ENCODE measurements at regions not wholly inside any gene's neighbourhood (a gene's known extent, or its start where the extent isn't known, plus 50 kb on each side); places are given as distances from the start of the nearest gene placed in this dataset.

GRCh38 chr4:111628437-111628836 is 516.8 kb upstream of the FAM241A start:
- H3K4me3 ChIP-seq (ENCODE audit: low read depth, low read length): no peak overlapping the region
- H2AFZ ChIP-seq (ENCODE audit: low read length, unreplicated experiment): no peak overlapping the region
- peaks cover 5% of the 10 kb centered on the region for H3K4me1 ChIP-seq (ENCODE audit: control insufficient read depth, insufficient read depth, low read length, unreplicated experiment)
- H3K27me3 ChIP-seq (ENCODE audit: insufficient read depth, low read length): peaks cover 4% of the 10 kb centered on the region; the same call in 1 of the 2 replicates
- no peaks in the 10 kb centered on the region for H3K36me3 ChIP-seq (ENCODE audit: insufficient read depth, low read length)
- H3K79me2 ChIP-seq (ENCODE audit: control insufficient read depth, insufficient read depth, low read length, unreplicated experiment): no peaks in the 10 kb centered on the region
- H3K27ac ChIP-seq (ENCODE audit: low read depth, low read length): no peak overlapping the region

- Histone ChIP-seq H3K4me3 (ENCODE audit: low read depth, low read length) (no peak overlapping the region), H3K4me1 (ENCODE audit: control insufficient read depth, insufficient read depth, low read length, unreplicated experiment) (peaks cover 5% of the 10 kb centered on the region), H3K79me2 (ENCODE audit: control insufficient read depth, insufficient read depth, low read length, unreplicated experiment) (no peaks in the 10 kb centered on the region), H3K36me3 (ENCODE audit: insufficient read depth, low read length) (no peaks in the 10 kb centered on the region), H3K27me3 (ENCODE audit: insufficient read depth, low read length) (peaks cover 4% of the 10 kb centered on the region; the same call in 1 of the 2 replicates), H3K27ac (ENCODE audit: low read depth, low read length) (no peak overlapping the region), H2AFZ (ENCODE audit: low read length, unreplicated experiment) (no peak overlapping the region)
Measured at GRCh38 chr4:111630705-111631104, 514.5 kb upstream of the FAM241A start.

- no peaks in the 10 kb centered on the region for H3K79me2 ChIP-seq (ENCODE audit: control insufficient read depth, insufficient read depth, low read length, unreplicated experiment)
- H3K4me1 ChIP-seq (ENCODE audit: control insufficient read depth, insufficient read depth, low read length, unreplicated experiment): peaks cover 5% of the 10 kb centered on the region
- no peak overlapping the region for H3K4me3 ChIP-seq (ENCODE audit: low read depth, low read length)
Measured at GRCh38 chr4:111631215-111631999, 513.8 kb upstream of the FAM241A start.

GRCh38 chr4:111632641-111633151 is 512.6 kb upstream of the FAM241A start:
- Histone ChIP-seq H3K27ac (ENCODE audit: low read depth, low read length) (no peak overlapping the region), H2AFZ (ENCODE audit: low read length, unreplicated experiment) (no peak overlapping the region), H3K4me3 (ENCODE audit: low read depth, low read length) (no peak overlapping the region), H3K27me3 (ENCODE audit: insufficient read depth, low read length) (peaks cover 4% of the 10 kb centered on the region; the same call in 1 of the 2 replicates), H3K79me2 (ENCODE audit: control insufficient read depth, insufficient read depth, low read length, unreplicated experiment) (no peaks in the 10 kb centered on the region), H3K4me1 (ENCODE audit: control insufficient read depth, insufficient read depth, low read length, unreplicated experiment) (peaks cover 5% of the 10 kb centered on the region), H3K36me3 (ENCODE audit: insufficient read depth, low read length) (no peaks in the 10 kb centered on the region)

More at GRCh38 chr4:111631215-111631999, 513.8 kb upstream of the FAM241A start:
- Histone ChIP-seq H3K27me3 (ENCODE audit: insufficient read depth, low read length) (peaks cover 4% of the 10 kb centered on the region; the same call in 1 of the 2 replicates), H3K36me3 (ENCODE audit: insufficient read depth, low read length) (no peaks in the 10 kb centered on the region), H2AFZ (ENCODE audit: low read length, unreplicated experiment) (no peak overlapping the region), H3K27ac (ENCODE audit: low read depth, low read length) (no peak overlapping the region)

- no peaks in the 10 kb centered on the region for H3K36me3 ChIP-seq (ENCODE audit: insufficient read depth, low read length)
- no peak overlapping the region for H3K27ac ChIP-seq (ENCODE audit: low read depth, low read length)
- H2AFZ ChIP-seq (ENCODE audit: low read length, unreplicated experiment): no peak overlapping the region
- no peak overlapping the region for H3K4me3 ChIP-seq (ENCODE audit: low read depth, low read length)
- H3K4me1 ChIP-seq (ENCODE audit: control insufficient read depth, insufficient read depth, low read length, unreplicated experiment): peaks cover 5% of the 10 kb centered on the region
- no peaks in the 10 kb centered on the region for H3K79me2 ChIP-seq (ENCODE audit: control insufficient read depth, insufficient read depth, low read length, unreplicated experiment)
- peaks cover 4% of the 10 kb centered on the region; the same call in 1 of the 2 replicates for H3K27me3 ChIP-seq (ENCODE audit: insufficient read depth, low read length)
Measured at GRCh38 chr4:111633663-111634266, 511.5 kb upstream of the FAM241A start.

GRCh38 chr4:111635646-111636045 is 509.6 kb upstream of the FAM241A start:
- no peaks in the 10 kb centered on the region for H3K79me2 ChIP-seq (ENCODE audit: control insufficient read depth, insufficient read depth, low read length, unreplicated experiment)
- no peak overlapping the region for H2AFZ ChIP-seq (ENCODE audit: low read length, unreplicated experiment)
- H3K27ac ChIP-seq (ENCODE audit: low read depth, low read length): no peak overlapping the region
- H3K4me1 ChIP-seq (ENCODE audit: control insufficient read depth, insufficient read depth, low read length, unreplicated experiment): peaks cover 18% of the 10 kb centered on the region
- H3K36me3 ChIP-seq (ENCODE audit: insufficient read depth, low read length): no peaks in the 10 kb centered on the region
- no peaks in the 10 kb centered on the region for H3K27me3 ChIP-seq (ENCODE audit: insufficient read depth, low read length)
- H3K4me3 ChIP-seq (ENCODE audit: low read depth, low read length): no peak overlapping the region

- Histone ChIP-seq H3K4me1 (ENCODE audit: control insufficient read depth, insufficient read depth, low read length, unreplicated experiment) (peaks cover 18% of the 10 kb centered on the region), H2AFZ (ENCODE audit: low read length, unreplicated experiment) (no peak overlapping the region)
Measured at GRCh38 chr4:111636961-111637585, 508.2 kb upstream of the FAM241A start.

GRCh38 chr4:111639120-111639690 is 506.0 kb upstream of the FAM241A start:
- Histone ChIP-seq H2AFZ (ENCODE audit: low read length, unreplicated experiment) (no peak overlapping the region), H3K27ac (ENCODE audit: low read depth, low read length) (no peak overlapping the region), H3K27me3 (ENCODE audit: insufficient read depth, low read length) (no peaks in the 10 kb centered on the region), H3K4me1 (ENCODE audit: control insufficient read depth, insufficient read depth, low read length, unreplicated experiment) (peaks cover 13% of the 10 kb centered on the region), H3K79me2 (ENCODE audit: control insufficient read depth, insufficient read depth, low read length, unreplicated experiment) (no peaks in the 10 kb centered on the region), H3K4me3 (ENCODE audit: low read depth, low read length) (no peak overlapping the region), H3K36me3 (ENCODE audit: insufficient read depth, low read length) (no peaks in the 10 kb centered on the region)

More at GRCh38 chr4:111636961-111637585, 508.2 kb upstream of the FAM241A start:
- no peaks in the 10 kb centered on the region for H3K79me2 ChIP-seq (ENCODE audit: control insufficient read depth, insufficient read depth, low read length, unreplicated experiment)
- no peak overlapping the region for H3K4me3 ChIP-seq (ENCODE audit: low read depth, low read length)
- no peak overlapping the region for H3K27ac ChIP-seq (ENCODE audit: low read depth, low read length)
- no peaks in the 10 kb centered on the region for H3K36me3 ChIP-seq (ENCODE audit: insufficient read depth, low read length)
- H3K27me3 ChIP-seq (ENCODE audit: insufficient read depth, low read length): no peaks in the 10 kb centered on the region

- Histone ChIP-seq H2AFZ (ENCODE audit: low read length, unreplicated experiment) (peak overlapping the region; percentile 33), H3K4me1 (ENCODE audit: control insufficient read depth, insufficient read depth, low read length, unreplicated experiment) (peaks cover 13% of the 10 kb centered on the region), H3K27ac (ENCODE audit: low read depth, low read length) (no peak overlapping the region), H3K4me3 (ENCODE audit: low read depth, low read length) (0 out of 2 replicates have a peak overlapping the region, but pooled peaks have one; percentile 13), H3K27me3 (ENCODE audit: insufficient read depth, low read length) (no peaks in the 10 kb centered on the region), H3K36me3 (ENCODE audit: insufficient read depth, low read length) (no peaks in the 10 kb centered on the region), H3K79me2 (ENCODE audit: control insufficient read depth, insufficient read depth, low read length, unreplicated experiment) (no peaks in the 10 kb centered on the region)
Measured at GRCh38 chr4:111639876-111640275, 505.4 kb upstream of the FAM241A start.

GRCh38 chr4:111641813-111642579 is 503.3 kb upstream of the FAM241A start:
- Histone ChIP-seq H3K27ac (ENCODE audit: low read depth, low read length) (no peak overlapping the region), H3K4me3 (ENCODE audit: low read depth, low read length) (no peak overlapping the region), H3K27me3 (ENCODE audit: insufficient read depth, low read length) (peaks cover 4% of the 10 kb centered on the region; the same call in 1 of the 2 replicates), H3K79me2 (ENCODE audit: control insufficient read depth, insufficient read depth, low read length, unreplicated experiment) (no peaks in the 10 kb centered on the region), H2AFZ (ENCODE audit: low read length, unreplicated experiment) (no peak overlapping the region), H3K36me3 (ENCODE audit: insufficient read depth, low read length) (no peaks in the 10 kb centered on the region), H3K4me1 (ENCODE audit: control insufficient read depth, insufficient read depth, low read length, unreplicated experiment) (peaks cover 13% of the 10 kb centered on the region)
